ENCODE measurements at regions not wholly inside any gene's neighbourhood (a gene's known extent, or its start where the extent isn't known, plus 50 kb on each side); places are given as distances from the start of the nearest gene placed in this dataset.
"Not testable (repeated sequence)": the region's sequence is repeated elsewhere in the genome, so short reads cannot be mapped to it uniquely, and the experiment has no call there.

DNA sequence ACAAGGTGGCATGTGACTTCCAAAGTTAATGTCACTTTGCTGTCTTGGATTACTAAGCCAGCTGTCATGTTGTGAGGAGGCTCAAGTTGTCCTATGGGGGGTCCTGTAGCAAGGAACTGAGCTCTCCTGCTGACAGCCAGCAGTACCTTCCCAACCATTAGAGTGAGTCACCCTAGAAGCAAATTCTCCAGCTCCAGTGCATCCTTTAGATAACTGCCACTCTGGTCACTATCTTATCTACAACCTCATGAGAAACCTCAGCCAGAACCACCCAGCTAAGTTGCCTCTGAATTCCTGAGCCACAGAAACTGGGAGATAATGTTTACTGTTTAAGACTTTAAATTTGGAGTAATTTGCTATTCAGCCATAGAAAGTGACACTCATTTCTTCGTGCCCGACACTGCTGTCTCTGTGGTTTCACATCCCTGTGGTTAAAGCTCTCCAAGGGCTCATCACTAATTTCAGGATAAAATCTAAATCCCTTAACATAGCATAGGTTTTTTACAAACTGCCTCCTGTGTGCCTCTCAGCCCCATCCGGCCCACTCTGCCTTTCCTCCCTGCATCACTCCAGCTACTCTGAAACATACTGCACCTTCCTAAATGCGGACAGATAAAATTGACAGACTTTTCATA lies 83.5 kb downstream of the PRR15 start (continued):
- TF ChIP-seq, protein P1, sequence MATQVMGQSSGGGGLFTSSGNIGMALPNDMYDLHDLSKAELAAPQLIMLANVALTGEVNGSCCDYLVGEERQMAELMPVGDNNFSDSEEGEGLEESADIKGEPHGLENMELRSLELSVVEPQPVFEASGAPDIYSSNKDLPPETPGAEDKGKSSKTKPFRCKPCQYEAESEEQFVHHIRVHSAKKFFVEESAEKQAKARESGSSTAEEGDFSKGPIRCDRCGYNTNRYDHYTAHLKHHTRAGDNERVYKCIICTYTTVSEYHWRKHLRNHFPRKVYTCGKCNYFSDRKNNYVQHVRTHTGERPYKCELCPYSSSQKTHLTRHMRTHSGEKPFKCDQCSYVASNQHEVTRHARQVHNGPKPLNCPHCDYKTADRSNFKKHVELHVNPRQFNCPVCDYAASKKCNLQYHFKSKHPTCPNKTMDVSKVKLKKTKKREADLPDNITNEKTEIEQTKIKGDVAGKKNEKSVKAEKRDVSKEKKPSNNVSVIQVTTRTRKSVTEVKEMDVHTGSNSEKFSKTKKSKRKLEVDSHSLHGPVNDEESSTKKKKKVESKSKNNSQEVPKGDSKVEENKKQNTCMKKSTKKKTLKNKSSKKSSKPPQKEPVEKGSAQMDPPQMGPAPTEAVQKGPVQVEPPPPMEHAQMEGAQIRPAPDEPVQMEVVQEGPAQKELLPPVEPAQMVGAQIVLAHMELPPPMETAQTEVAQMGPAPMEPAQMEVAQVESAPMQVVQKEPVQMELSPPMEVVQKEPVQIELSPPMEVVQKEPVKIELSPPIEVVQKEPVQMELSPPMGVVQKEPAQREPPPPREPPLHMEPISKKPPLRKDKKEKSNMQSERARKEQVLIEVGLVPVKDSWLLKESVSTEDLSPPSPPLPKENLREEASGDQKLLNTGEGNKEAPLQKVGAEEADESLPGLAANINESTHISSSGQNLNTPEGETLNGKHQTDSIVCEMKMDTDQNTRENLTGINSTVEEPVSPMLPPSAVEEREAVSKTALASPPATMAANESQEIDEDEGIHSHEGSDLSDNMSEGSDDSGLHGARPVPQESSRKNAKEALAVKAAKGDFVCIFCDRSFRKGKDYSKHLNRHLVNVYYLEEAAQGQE (IDR thresholded peaks at IDR 0.05): no peak
- no peak for TF ChIP-seq HNF4A (conservative IDR thresholded peaks at IDR 0.05)
- no peak for TF ChIP-seq SP1 (IDR thresholded peaks at IDR 0.05)
- no peak for TF ChIP-seq JUND (IDR thresholded peaks at IDR 0.05)
- TF ChIP-seq EGR1 (IDR thresholded peaks at IDR 0.05; ENCODE audit: low read depth in 2 of 2): no peak
- TF ChIP-seq, protein P2, sequence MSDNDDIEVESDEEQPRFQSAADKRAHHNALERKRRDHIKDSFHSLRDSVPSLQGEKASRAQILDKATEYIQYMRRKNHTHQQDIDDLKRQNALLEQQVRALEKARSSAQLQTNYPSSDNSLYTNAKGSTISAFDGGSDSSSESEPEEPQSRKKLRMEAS (IDR thresholded peaks at IDR 0.05): no peak
- TF ChIP-seq FOXA1 (IDR thresholded peaks at IDR 0.05): no peak
- no peak for TF ChIP-seq GABPA (IDR thresholded peaks at IDR 0.05 in 1 of 2, conservative IDR thresholded peaks at IDR 0.05 in 1 of 2)
- no peak for TF ChIP-seq YY1 (IDR thresholded peaks at IDR 0.05)
- TF ChIP-seq RXRA (IDR thresholded peaks at IDR 0.05): no peak

GRCh38 chr7:29647691-29648210 lies 84.1 kb downstream of the PRR15 start:
- not testable (repeated sequence) for DNase-seq (ENCODE audit: low spot score); H3K4me1 ChIP-seq (ENCODE audit: control insufficient read depth in 4 of 4, insufficient read depth in 4 of 4, low read length in 3 of 4); H3K27me3 ChIP-seq (ENCODE audit: control insufficient read depth in 4 of 4, insufficient read depth in 4 of 4, low read length in 3 of 4); H3K4me3 ChIP-seq (ENCODE audit: low read depth in 1 of 3, low read length in 3 of 3); H3K9ac ChIP-seq (ENCODE audit: low read depth in 1 of 2, low read length in 2 of 2); H3K27ac ChIP-seq (ENCODE audit: low read depth in 1 of 2, low read length in 2 of 2); H3K9me3 ChIP-seq (ENCODE audit: control insufficient read depth in 4 of 4, low read length in 3 of 4); H3K36me3 ChIP-seq (ENCODE audit: control insufficient read depth in 4 of 4, insufficient read depth in 3 of 4, low read depth in 1 of 4, low read length in 3 of 4)
- WGBS: 90% methylated on average over 5 of the region's 5 CpGs

DNA sequence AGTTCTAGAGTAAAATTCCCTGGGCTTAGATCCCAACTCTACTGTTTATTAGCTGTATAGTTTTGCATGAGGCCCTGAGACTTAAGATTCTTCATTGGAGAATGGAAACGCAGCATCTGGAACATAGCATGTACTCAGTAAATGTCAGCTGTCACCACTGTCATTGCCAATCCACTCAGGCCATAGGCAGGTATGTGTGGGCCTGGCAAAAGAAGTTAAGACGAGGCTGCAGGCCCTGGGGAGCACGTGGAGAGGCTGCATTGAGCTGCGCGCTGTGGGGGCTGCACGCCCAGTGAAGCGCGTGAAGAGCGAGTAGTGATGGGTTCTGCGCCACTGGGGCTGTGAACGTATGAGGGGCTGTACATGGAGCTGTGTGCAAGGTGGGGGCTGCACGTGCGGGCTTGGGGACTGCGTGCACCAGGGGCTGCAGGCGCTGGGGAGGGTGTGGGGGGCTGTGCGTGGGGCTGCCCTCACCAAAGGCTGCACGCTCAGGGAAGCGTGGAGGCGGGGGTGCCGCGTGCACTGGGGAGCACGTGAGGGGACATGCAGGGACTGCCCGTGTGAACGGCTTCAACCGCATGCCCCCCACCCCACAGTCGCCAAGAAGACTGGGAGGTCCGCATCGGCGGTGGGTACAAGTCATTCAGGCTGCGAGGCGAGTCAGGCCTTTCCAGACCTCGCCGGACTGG lies 85.5 kb downstream of the PRR15 start:
- H3K36me3 ChIP-seq (ENCODE audit: control insufficient read depth in 4 of 4, insufficient read depth in 3 of 4, low read depth in 1 of 4, low read length in 3 of 4): peaks cover 0 to 3% (median 0%) of the 10 kb centered on the region in 4 donors
- 98% methylated on average over 33 of the region's 33 CpGs for WGBS
- H3K9ac ChIP-seq (ENCODE audit: low read depth in 1 of 2, low read length in 2 of 2): no peak overlapping the region
- no peaks in the 10 kb centered on the region for H3K27me3 ChIP-seq (ENCODE audit: control insufficient read depth in 4 of 4, insufficient read depth in 4 of 4, low read length in 3 of 4)
- no peaks in the 10 kb centered on the region for H3K4me1 ChIP-seq (ENCODE audit: control insufficient read depth in 4 of 4, insufficient read depth in 4 of 4, low read length in 3 of 4)
- H3K27ac ChIP-seq (ENCODE audit: low read depth in 1 of 2, low read length in 2 of 2): no peak overlapping the region
- no peaks in the 10 kb centered on the region for H3K9me3 ChIP-seq (ENCODE audit: control insufficient read depth in 4 of 4, low read length in 3 of 4)
- no peak for TF ChIP-seq FOXA1 (IDR thresholded peaks at IDR 0.05)
- no peak for TF ChIP-seq GABPA (IDR thresholded peaks at IDR 0.05 in 1 of 2, conservative IDR thresholded peaks at IDR 0.05 in 1 of 2)
- TF ChIP-seq FOXA2 (IDR thresholded peaks at IDR 0.05): no peak
- TF ChIP-seq, protein P3, sequence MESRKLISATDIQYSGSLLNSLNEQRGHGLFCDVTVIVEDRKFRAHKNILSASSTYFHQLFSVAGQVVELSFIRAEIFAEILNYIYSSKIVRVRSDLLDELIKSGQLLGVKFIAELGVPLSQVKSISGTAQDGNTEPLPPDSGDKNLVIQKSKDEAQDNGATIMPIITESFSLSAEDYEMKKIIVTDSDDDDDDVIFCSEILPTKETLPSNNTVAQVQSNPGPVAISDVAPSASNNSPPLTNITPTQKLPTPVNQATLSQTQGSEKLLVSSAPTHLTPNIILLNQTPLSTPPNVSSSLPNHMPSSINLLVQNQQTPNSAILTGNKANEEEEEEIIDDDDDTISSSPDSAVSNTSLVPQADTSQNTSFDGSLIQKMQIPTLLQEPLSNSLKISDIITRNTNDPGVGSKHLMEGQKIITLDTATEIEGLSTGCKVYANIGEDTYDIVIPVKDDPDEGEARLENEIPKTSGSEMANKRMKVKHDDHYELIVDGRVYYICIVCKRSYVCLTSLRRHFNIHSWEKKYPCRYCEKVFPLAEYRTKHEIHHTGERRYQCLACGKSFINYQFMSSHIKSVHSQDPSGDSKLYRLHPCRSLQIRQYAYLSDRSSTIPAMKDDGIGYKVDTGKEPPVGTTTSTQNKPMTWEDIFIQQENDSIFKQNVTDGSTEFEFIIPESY (IDR thresholded peaks at IDR 0.05): no peak
- no peak for TF ChIP-seq RXRA (IDR thresholded peaks at IDR 0.05)
- TF ChIP-seq, protein P4, sequence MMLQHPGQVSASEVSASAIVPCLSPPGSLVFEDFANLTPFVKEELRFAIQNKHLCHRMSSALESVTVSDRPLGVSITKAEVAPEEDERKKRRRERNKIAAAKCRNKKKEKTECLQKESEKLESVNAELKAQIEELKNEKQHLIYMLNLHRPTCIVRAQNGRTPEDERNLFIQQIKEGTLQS (IDR thresholded peaks at IDR 0.05): no peak
- no peak for TF ChIP-seq YY1 (IDR thresholded peaks at IDR 0.05)
- TF ChIP-seq, protein P1 (IDR thresholded peaks at IDR 0.05): no peak
- no peak for TF ChIP-seq SP1 (IDR thresholded peaks at IDR 0.05)
- TF ChIP-seq EGR1 (IDR thresholded peaks at IDR 0.05; ENCODE audit: low read depth in 2 of 2): no peak
- TF ChIP-seq, protein P5, sequence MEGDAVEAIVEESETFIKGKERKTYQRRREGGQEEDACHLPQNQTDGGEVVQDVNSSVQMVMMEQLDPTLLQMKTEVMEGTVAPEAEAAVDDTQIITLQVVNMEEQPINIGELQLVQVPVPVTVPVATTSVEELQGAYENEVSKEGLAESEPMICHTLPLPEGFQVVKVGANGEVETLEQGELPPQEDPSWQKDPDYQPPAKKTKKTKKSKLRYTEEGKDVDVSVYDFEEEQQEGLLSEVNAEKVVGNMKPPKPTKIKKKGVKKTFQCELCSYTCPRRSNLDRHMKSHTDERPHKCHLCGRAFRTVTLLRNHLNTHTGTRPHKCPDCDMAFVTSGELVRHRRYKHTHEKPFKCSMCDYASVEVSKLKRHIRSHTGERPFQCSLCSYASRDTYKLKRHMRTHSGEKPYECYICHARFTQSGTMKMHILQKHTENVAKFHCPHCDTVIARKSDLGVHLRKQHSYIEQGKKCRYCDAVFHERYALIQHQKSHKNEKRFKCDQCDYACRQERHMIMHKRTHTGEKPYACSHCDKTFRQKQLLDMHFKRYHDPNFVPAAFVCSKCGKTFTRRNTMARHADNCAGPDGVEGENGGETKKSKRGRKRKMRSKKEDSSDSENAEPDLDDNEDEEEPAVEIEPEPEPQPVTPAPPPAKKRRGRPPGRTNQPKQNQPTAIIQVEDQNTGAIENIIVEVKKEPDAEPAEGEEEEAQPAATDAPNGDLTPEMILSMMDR (IDR thresholded peaks at IDR 0.05; ENCODE audit: low read depth, low read length, missing input control): no peak
- TF ChIP-seq, protein P2 (IDR thresholded peaks at IDR 0.05): no peak
- no peak for TF ChIP-seq HNF4G (IDR thresholded peaks at IDR 0.05)
- H3K4me3 ChIP-seq (ENCODE audit: low read depth in 1 of 3, low read length in 3 of 3): no peak overlapping the region
- DNase-seq (ENCODE audit: low spot score): no peak
